B cell (primary cell): ENCODE measurements at regions not wholly inside any gene's neighbourhood (a gene's known extent, or its start where the extent isn't known, plus 50 kb on each side); places are given as distances from the start of the nearest gene placed in this dataset.

Experiments
- ATAC-seq: fragments of 200-7000 bp; cut with Tn5 transposase; one replicate; pipeline ENCODE4 v1.10.0; 2021; ENCODE audit warnings: low read depth, mild to moderate bottlenecking, moderate number of reproducible peaks, moderate library complexity
- CTCF ChIA-PET: fragments of 350-600 bp; sonication (Branson Sonifier 250); formaldehyde crosslinking; loops from one replicate; lab custom pipeline; 2021; ENCODE audit warnings: antibody characterized with exemption, inconsistent platforms; lab: Charles Lee
- POLR2A ChIA-PET: fragments of 350-600 bp; sonication (Branson Sonifier 250); formaldehyde crosslinking; loops from one replicate; lab custom pipeline; 2021; ENCODE audit warnings: antibody characterized with exemption; lab: Charles Lee
- DNase-seq: peaks from one replicate; pipeline ENCODE4 v3.0.0; 2013
- H2AFZ ChIP-seq: 2 replicates; pipeline ENCODE4 v1.6.1; 2012; ENCODE audit warnings: mild to moderate bottlenecking, low read depth, low read length; ENCODE audit not compliant: insufficient read depth, poor library complexity, severe bottlenecking
- H3K27ac ChIP-seq, 2 donors: 1 replicate in 1 of 2; 2 replicates in 1 of 2; pipeline ENCODE4 v1.5.1; 2012 to 2013; ENCODE audit warnings: low read length in 2 of 2, mild to moderate bottlenecking in 2 of 2, moderate library complexity in 1 of 2
- H3K27me3 ChIP-seq, 4 experiments: fragments of 200-600 bp in 1 of 4; sonication (generic) in 1 of 4; replicated peaks in 1 of 4; 1 replicate in 2 of 4; 2 replicates in 2 of 4; pipeline versions ENCODE4 v1.6.1 to v1.7.0; 2013 to 2016; ENCODE audit warnings: low read length in 3 of 4, mild to moderate bottlenecking in 2 of 4, mixed read lengths in 1 of 4, moderate library complexity in 1 of 4; ENCODE audit not compliant: insufficient read depth in 4 of 4, control insufficient read depth in 3 of 4; ENCODE audit errors: control extremely low read depth in 1 of 4
- H3K36me3 ChIP-seq, 2 experiments: replicated peaks in 1 of 2; 1 replicate in 1 of 2; 2 replicates in 1 of 2; pipeline versions ENCODE4 v1.6.1 to v1.7.1; 2013; ENCODE audit warnings: low read length in 1 of 2; ENCODE audit not compliant: insufficient read depth in 2 of 2, control insufficient read depth in 1 of 2; ENCODE audit errors: control extremely low read depth in 1 of 2, extremely low read depth in 1 of 2
- H3K4me1 ChIP-seq, 2 donors: fragments of 200-600 bp in 1 of 2; sonication (generic) in 1 of 2; 1 replicate in 1 of 2; 2 replicates in 1 of 2; pipeline versions ENCODE4 v1.5.1 to v1.6.1; 2013 to 2017; ENCODE audit warnings: low read length in 2 of 2; ENCODE audit not compliant: control insufficient read depth in 2 of 2, insufficient read depth in 2 of 2
- H3K4me2 ChIP-seq: replicated peaks from 2 replicates; pipeline ENCODE3; 2012; ENCODE audit warnings: mild to moderate bottlenecking, low read depth, low read length; ENCODE audit not compliant: poor library complexity, severe bottlenecking
- H3K4me3 ChIP-seq, 5 experiments: fragments of 200-600 bp in 1 of 5; sonication (generic) in 1 of 5; 1 replicate in 3 of 5; 2 replicates in 2 of 5; pipeline versions ENCODE4 v1.5.1 to v1.7.0; 2011 to 2016; ENCODE audit warnings: low read length in 4 of 5, mild to moderate bottlenecking in 4 of 5, low read depth in 2 of 5, control low read depth in 1 of 5, moderate library complexity in 1 of 5; ENCODE audit not compliant: insufficient read depth in 1 of 5; ENCODE audit errors: control extremely low read depth in 1 of 5, extremely low read depth in 1 of 5
- H3K79me2 ChIP-seq: fragments of 200-600 bp; sonication (generic); one replicate; pipeline ENCODE4 v1.6.0; 2016; ENCODE audit warnings: low read length; ENCODE audit not compliant: control insufficient read depth, insufficient read depth
- H3K9ac ChIP-seq: fragments of 200-600 bp; sonication (generic); 2 replicates; pipeline ENCODE4 v1.6.1; 2017; ENCODE audit warnings: mild to moderate bottlenecking, low read length, moderate library complexity
- H3K9me3 ChIP-seq, 3 donors: one replicate each; pipeline versions ENCODE4 v1.6.1 to v1.7.1; 2013; ENCODE audit warnings: low read length in 2 of 3; ENCODE audit not compliant: control insufficient read depth in 2 of 3, insufficient read depth in 1 of 3; ENCODE audit errors: control extremely low read depth in 1 of 3
- H4K20me1 ChIP-seq: 2 replicates; pipeline ENCODE4 v1.6.0; 2012; ENCODE audit warnings: mild to moderate bottlenecking, low read length; ENCODE audit not compliant: insufficient read depth, control insufficient read depth, poor library complexity, severe bottlenecking
- H3K27ac Mint-ChIP-seq: one replicate; pipeline ENCODE4 v1.8.0; 2021; ENCODE audit warnings: mixed read lengths
- H3K27me3 Mint-ChIP-seq: one replicate; pipeline ENCODE4 v1.8.0; 2021; ENCODE audit warnings: mixed read lengths
- H3K4me1 Mint-ChIP-seq: one replicate; pipeline ENCODE4 v1.8.0; 2021; ENCODE audit warnings: mixed read lengths
- H3K4me3 Mint-ChIP-seq: one replicate; pipeline ENCODE4 v1.8.0; 2021; ENCODE audit warnings: mixed read lengths
- H3K9me3 Mint-ChIP-seq: one replicate; pipeline ENCODE4 v1.8.0; 2022; ENCODE audit warnings: mixed read lengths; ENCODE audit not compliant: insufficient read depth
- EZH2 ChIP-seq: IDR thresholded peaks from 2 replicates; pipeline ENCODE4 v1.6.1; 2012; ENCODE audit warnings: borderline replicate concordance, low read depth, mild to moderate bottlenecking, moderate library complexity, low read length; ENCODE audit not compliant: insufficient read depth, poor library complexity, severe bottlenecking
- WGBS: methylation state at CpG from one replicate; pipeline ENCODE4 v1.1.5; 2013; ENCODE audit warnings: missing lambda C conversion rate; ENCODE audit not compliant: insufficient coverage; 5-methylcytosine and 5-hydroxymethylcytosine counted together
- intact Hi-C: fragments of 100-400 bp; cut with micrococcal nuclease; formaldehyde crosslinking; loops from one replicate; pipeline ENCODE4 v1.10.0; 2022
- TF ChIP-seq, protein P1 (sequence below): fragments of 200-600 bp; IDR thresholded peaks from one replicate; pipeline ENCODE4 v1.8.0; 2022; ENCODE audit warnings: antibody characterized with exemption, mild to moderate bottlenecking

- Histone ChIP-seq H3K27me3 (no peaks in the 10 kb centered on the region), H3K4me3 (no peak overlapping the region), H3K4me1 (no peaks in the 10 kb centered on the region), H3K79me2 (no peaks in the 10 kb centered on the region), H3K9ac (no peak overlapping the region), H3K27ac (no peak overlapping the region), H3K9me3 (peaks cover 0 to 29% (median 4%) of the 10 kb centered on the region in 3 donors), H2AFZ (no peak overlapping the region), H4K20me1 (no peaks in the 10 kb centered on the region), H3K36me3 (no peaks in the 10 kb centered on the region), H3K4me2 (no peak overlapping the region)
- Mint-ChIP-seq H3K4me3 (no peak overlapping the region), H3K27me3 (no peaks in the 10 kb centered on the region), H3K9me3 (peaks cover 7% of the 10 kb centered on the region), H3K27ac (no peak overlapping the region), H3K4me1 (no peaks in the 10 kb centered on the region)
- no peak for TF ChIP-seq EZH2
- TF ChIP-seq, protein P1, sequence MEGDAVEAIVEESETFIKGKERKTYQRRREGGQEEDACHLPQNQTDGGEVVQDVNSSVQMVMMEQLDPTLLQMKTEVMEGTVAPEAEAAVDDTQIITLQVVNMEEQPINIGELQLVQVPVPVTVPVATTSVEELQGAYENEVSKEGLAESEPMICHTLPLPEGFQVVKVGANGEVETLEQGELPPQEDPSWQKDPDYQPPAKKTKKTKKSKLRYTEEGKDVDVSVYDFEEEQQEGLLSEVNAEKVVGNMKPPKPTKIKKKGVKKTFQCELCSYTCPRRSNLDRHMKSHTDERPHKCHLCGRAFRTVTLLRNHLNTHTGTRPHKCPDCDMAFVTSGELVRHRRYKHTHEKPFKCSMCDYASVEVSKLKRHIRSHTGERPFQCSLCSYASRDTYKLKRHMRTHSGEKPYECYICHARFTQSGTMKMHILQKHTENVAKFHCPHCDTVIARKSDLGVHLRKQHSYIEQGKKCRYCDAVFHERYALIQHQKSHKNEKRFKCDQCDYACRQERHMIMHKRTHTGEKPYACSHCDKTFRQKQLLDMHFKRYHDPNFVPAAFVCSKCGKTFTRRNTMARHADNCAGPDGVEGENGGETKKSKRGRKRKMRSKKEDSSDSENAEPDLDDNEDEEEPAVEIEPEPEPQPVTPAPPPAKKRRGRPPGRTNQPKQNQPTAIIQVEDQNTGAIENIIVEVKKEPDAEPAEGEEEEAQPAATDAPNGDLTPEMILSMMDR = no peak
- POLR2A ChIA-PET = no interaction called here
- no peak for DNase-seq
- no peak for ATAC-seq
- 86% methylated on average over 21 of the region's 21 CpGs for WGBS
- intact Hi-C loops = no loop called here
- CTCF ChIA-PET = no interaction called here
These were observed 679.3 kb downstream of the BCL11B start for GRCh38 chr14:98592611-98593170.

GRCh38 chr14:98593361-98593761 lies 678.6 kb downstream of the BCL11B start:
- intact Hi-C loops = no loop called here
- no peaks in the 10 kb centered on the region for H4K20me1 ChIP-seq
- H2AFZ ChIP-seq = no peak overlapping the region
- H3K9ac ChIP-seq = no peak overlapping the region
- no peaks in the 10 kb centered on the region for H3K27me3 ChIP-seq
- ChIA-PET CTCF (no interaction called here), POLR2A (no interaction called here)
- no peak for TF ChIP-seq EZH2
- TF ChIP-seq, protein P1 = no peak
- H3K4me2 ChIP-seq = no peak overlapping the region
- Mint-ChIP-seq H3K9me3 (peaks cover 7% of the 10 kb centered on the region), H3K27ac (no peak overlapping the region), H3K4me3 (no peak overlapping the region), H3K27me3 (no peaks in the 10 kb centered on the region), H3K4me1 (no peaks in the 10 kb centered on the region)
- no peak overlapping the region for H3K4me3 ChIP-seq
- no peaks in the 10 kb centered on the region for H3K79me2 ChIP-seq
- H3K9me3 ChIP-seq = peaks cover 0 to 33% (median 4%) of the 10 kb centered on the region in 3 donors
- no peaks in the 10 kb centered on the region for H3K4me1 ChIP-seq
- no peak overlapping the region for H3K27ac ChIP-seq
- no peak for DNase-seq
- no peaks in the 10 kb centered on the region for H3K36me3 ChIP-seq
- ATAC-seq = no peak
- WGBS = 80% methylated on average over 7 of the region's 8 CpGs
